HG03342 (cell line): ENCODE measurements at regions not wholly inside any gene's neighbourhood (a gene's known extent, or its start where the extent isn't known, plus 50 kb on each side); places are given as distances from the start of the nearest gene placed in this dataset.
"Not testable (repeated sequence)": the region's sequence is repeated elsewhere in the genome, so short reads cannot be mapped to it uniquely, and the experiment has no call there.

Source experiments
- ATAC-seq: cut with Tn5 transposase; IDR thresholded peaks from one replicate; pipeline ENCODE4 v1.9.1; 2021; ENCODE audit warnings: mild to moderate bottlenecking, moderate library complexity; ENCODE audit not compliant: unreplicated experiment

GRCh38 chr10:33040436-33040835 lies 82.4 kb upstream of the ITGB1 start:
- no peak for ATAC-seq

GRCh38 chr10:33039181-33039580 lies 81.2 kb upstream of the ITGB1 start:
- ATAC-seq, result no peak

GRCh38 chr10:33038672-33039071 lies 80.6 kb upstream of the ITGB1 start:
- no peak for ATAC-seq

- no peak for ATAC-seq
These were observed 79.7 kb upstream of the ITGB1 start for GRCh38 chr10:33037726-33038125.

GRCh38 chr10:33036670-33037069 lies 78.6 kb upstream of the ITGB1 start:
- no peak for ATAC-seq

- ATAC-seq, result no peak
These were observed 77.4 kb upstream of the ITGB1 start for GRCh38 chr10:33035411-33035810.

GRCh38 chr10:33034931-33035330 lies 76.9 kb upstream of the ITGB1 start:
- no peak for ATAC-seq

- ATAC-seq, result no peak
These were observed 74.7 kb upstream of the ITGB1 start for GRCh38 chr10:33032654-33033151.

- no peak for ATAC-seq
These were observed 74.0 kb upstream of the ITGB1 start for GRCh38 chr10:33031815-33032653.

- ATAC-seq, result no peak
These were observed 73.1 kb upstream of the ITGB1 start for GRCh38 chr10:33031171-33031570.

- not testable (repeated sequence) for ATAC-seq
These were observed 70.5 kb upstream of the ITGB1 start for GRCh38 chr10:33028515-33028914.

- ATAC-seq, result no peak
These were observed 69.1 kb upstream of the ITGB1 start for GRCh38 chr10:33027088-33027487.

- ATAC-seq, result no peak
These were observed 68.4 kb upstream of the ITGB1 start for GRCh38 chr10:33026422-33026821.

GRCh38 chr10:33025910-33026309 lies 67.9 kb upstream of the ITGB1 start:
- no peak for ATAC-seq

GRCh38 chr10:33025039-33025438 lies 67.0 kb upstream of the ITGB1 start:
- no peak for ATAC-seq

GRCh38 chr10:33022691-33023090 lies 64.7 kb upstream of the ITGB1 start:
- no peak for ATAC-seq

GRCh38 chr10:33022090-33022489 lies 64.1 kb upstream of the ITGB1 start:
- no peak for ATAC-seq

GRCh38 chr10:33016988-33017387 lies 59.0 kb upstream of the ITGB1 start:
- no peak for ATAC-seq

GRCh38 chr10:33015761-33016547 lies 57.9 kb upstream of the ITGB1 start:
- no peak for ATAC-seq

GRCh38 chr10:33013331-33013730 lies 55.3 kb upstream of the ITGB1 start:
- ATAC-seq, result not testable (repeated sequence)

GRCh38 chr10:33012306-33012705 lies 54.3 kb upstream of the ITGB1 start:
- ATAC-seq, result no peak
